Fibroblast of lung (primary cell): ENCODE measurements at regions not wholly inside any gene's neighbourhood (a gene's known extent, or its start where the extent isn't known, plus 50 kb on each side); places are given as distances from the start of the nearest gene placed in this dataset.

ENCODE experiments used
- EZH2 ChIP-seq: IDR thresholded peaks from 2 replicates; pipeline ENCODE4 v1.5.1; 2012; ENCODE audit warnings: low read length, control low read depth, mild to moderate bottlenecking; ENCODE audit errors: missing control alignments
- TF ChIP-seq, protein P1 (sequence below), 2 donors: IDR thresholded peaks in 1 of 2; conservative IDR thresholded peaks in 1 of 2; 1 replicate in 1 of 2; 2 replicates in 1 of 2; pipeline ENCODE4 v1.5.1; 2011 to 2012; ENCODE audit warnings: low read length in 2 of 2, control low read depth in 1 of 2, inconsistent platforms in 1 of 2, low read depth in 1 of 2, mild to moderate bottlenecking in 1 of 2

DNA sequence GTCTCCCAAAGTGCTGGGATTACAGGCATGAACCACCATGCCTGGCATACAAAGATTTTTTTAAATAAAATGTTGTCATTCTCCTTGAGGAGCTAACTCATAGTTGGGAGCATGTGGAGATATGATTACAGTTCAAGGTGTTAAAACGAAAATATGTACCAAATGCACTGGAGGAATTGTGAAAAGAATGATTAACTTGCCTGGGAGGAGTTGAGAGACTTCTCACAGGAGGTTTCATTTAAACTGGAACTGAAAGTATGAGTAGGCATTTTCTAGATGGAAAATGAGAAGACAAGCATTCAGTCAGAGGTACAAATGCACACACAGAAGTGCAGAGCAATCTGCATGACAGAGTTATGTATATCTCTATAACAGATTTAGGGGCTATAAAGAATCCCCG, 126.6 kb upstream of the PDE1A start:
- TF ChIP-seq, protein P1, sequence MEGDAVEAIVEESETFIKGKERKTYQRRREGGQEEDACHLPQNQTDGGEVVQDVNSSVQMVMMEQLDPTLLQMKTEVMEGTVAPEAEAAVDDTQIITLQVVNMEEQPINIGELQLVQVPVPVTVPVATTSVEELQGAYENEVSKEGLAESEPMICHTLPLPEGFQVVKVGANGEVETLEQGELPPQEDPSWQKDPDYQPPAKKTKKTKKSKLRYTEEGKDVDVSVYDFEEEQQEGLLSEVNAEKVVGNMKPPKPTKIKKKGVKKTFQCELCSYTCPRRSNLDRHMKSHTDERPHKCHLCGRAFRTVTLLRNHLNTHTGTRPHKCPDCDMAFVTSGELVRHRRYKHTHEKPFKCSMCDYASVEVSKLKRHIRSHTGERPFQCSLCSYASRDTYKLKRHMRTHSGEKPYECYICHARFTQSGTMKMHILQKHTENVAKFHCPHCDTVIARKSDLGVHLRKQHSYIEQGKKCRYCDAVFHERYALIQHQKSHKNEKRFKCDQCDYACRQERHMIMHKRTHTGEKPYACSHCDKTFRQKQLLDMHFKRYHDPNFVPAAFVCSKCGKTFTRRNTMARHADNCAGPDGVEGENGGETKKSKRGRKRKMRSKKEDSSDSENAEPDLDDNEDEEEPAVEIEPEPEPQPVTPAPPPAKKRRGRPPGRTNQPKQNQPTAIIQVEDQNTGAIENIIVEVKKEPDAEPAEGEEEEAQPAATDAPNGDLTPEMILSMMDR (conservative IDR thresholded peaks at IDR 0.05 in 1 of 2, IDR thresholded peaks at IDR 0.05 in 1 of 2; ENCODE audit: low read depth in 1 of 2, low read length in 2 of 2) = no peak
- TF ChIP-seq EZH2 = no peak
